ENCODE measurements at regions not wholly inside any gene's neighbourhood (a gene's known extent, or its start where the extent isn't known, plus 50 kb on each side); places are given as distances from the start of the nearest gene placed in this dataset.

DNA sequence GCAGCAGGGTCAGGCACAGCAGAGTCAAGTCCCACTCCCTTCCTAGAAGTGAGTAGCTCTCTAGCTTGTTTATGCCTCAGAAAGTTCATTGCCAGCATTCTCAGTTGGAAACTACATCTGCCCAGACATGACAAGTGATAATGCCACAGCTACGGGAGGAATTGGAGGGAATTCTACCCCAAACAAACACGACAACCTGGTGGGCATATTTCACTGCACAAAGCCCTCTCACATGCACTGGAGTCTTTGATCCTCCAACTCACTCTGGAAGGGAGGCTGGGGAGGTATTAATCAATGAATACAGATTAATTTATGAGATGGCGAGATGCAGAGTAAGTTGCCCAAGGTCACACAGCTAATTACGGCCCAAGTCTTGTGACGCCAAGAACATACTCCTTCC lies 126.0 kb upstream of the MGMT start:
- TF ChIP-seq EP300 (conservative IDR thresholded peaks at IDR 0.05; ENCODE audit: poor library complexity, severe bottlenecking) = no peak
- TF ChIP-seq, protein P1, sequence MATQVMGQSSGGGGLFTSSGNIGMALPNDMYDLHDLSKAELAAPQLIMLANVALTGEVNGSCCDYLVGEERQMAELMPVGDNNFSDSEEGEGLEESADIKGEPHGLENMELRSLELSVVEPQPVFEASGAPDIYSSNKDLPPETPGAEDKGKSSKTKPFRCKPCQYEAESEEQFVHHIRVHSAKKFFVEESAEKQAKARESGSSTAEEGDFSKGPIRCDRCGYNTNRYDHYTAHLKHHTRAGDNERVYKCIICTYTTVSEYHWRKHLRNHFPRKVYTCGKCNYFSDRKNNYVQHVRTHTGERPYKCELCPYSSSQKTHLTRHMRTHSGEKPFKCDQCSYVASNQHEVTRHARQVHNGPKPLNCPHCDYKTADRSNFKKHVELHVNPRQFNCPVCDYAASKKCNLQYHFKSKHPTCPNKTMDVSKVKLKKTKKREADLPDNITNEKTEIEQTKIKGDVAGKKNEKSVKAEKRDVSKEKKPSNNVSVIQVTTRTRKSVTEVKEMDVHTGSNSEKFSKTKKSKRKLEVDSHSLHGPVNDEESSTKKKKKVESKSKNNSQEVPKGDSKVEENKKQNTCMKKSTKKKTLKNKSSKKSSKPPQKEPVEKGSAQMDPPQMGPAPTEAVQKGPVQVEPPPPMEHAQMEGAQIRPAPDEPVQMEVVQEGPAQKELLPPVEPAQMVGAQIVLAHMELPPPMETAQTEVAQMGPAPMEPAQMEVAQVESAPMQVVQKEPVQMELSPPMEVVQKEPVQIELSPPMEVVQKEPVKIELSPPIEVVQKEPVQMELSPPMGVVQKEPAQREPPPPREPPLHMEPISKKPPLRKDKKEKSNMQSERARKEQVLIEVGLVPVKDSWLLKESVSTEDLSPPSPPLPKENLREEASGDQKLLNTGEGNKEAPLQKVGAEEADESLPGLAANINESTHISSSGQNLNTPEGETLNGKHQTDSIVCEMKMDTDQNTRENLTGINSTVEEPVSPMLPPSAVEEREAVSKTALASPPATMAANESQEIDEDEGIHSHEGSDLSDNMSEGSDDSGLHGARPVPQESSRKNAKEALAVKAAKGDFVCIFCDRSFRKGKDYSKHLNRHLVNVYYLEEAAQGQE (IDR thresholded peaks at IDR 0.05; ENCODE audit: borderline replicate concordance) = no peak
- TF ChIP-seq, protein P2, sequence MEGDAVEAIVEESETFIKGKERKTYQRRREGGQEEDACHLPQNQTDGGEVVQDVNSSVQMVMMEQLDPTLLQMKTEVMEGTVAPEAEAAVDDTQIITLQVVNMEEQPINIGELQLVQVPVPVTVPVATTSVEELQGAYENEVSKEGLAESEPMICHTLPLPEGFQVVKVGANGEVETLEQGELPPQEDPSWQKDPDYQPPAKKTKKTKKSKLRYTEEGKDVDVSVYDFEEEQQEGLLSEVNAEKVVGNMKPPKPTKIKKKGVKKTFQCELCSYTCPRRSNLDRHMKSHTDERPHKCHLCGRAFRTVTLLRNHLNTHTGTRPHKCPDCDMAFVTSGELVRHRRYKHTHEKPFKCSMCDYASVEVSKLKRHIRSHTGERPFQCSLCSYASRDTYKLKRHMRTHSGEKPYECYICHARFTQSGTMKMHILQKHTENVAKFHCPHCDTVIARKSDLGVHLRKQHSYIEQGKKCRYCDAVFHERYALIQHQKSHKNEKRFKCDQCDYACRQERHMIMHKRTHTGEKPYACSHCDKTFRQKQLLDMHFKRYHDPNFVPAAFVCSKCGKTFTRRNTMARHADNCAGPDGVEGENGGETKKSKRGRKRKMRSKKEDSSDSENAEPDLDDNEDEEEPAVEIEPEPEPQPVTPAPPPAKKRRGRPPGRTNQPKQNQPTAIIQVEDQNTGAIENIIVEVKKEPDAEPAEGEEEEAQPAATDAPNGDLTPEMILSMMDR (IDR thresholded peaks at IDR 0.05; ENCODE audit: poor library complexity, severe bottlenecking) = no peak
- no peak for TF ChIP-seq POLR2AphosphoS5 (IDR thresholded peaks at IDR 0.05)
- TF ChIP-seq EZH2 (IDR thresholded peaks at IDR 0.05; ENCODE audit: borderline replicate concordance, insufficient read depth, low read length, poor library complexity, severe bottlenecking) = no peak
- no peak for TF ChIP-seq TAF1 (IDR thresholded peaks at IDR 0.05; ENCODE audit: low read depth)
